ENCODE measurements at regions not wholly inside any gene's neighbourhood (a gene's known extent, or its start where the extent isn't known, plus 50 kb on each side); places are given as distances from the start of the nearest gene placed in this dataset.

GRCh38 chr20:24165301-24166122 is 176.9 kb upstream of the GGTLC1 start:
- DNase-seq = no peak

- peak; percentile 38 for DNase-seq
Observed at GRCh38 chr20:24164360-24164759, 175.8 kb upstream of the GGTLC1 start.

GRCh38 chr20:24163506-24163905 is 174.9 kb upstream of the GGTLC1 start:
- no peak for DNase-seq

GRCh38 chr20:24160563-24161281 is 172.1 kb upstream of the GGTLC1 start:
- DNase-seq = peak; percentile 56

GRCh38 chr20:24158281-24158680 is 169.7 kb upstream of the GGTLC1 start:
- no peak for DNase-seq

- DNase-seq = no peak
Observed at GRCh38 chr20:24157213-24157612, 168.6 kb upstream of the GGTLC1 start.

GRCh38 chr20:24153101-24154040 is 164.8 kb upstream of the GGTLC1 start:
- DNase-seq = no peak

GRCh38 chr20:24151621-24152294 is 163.2 kb upstream of the GGTLC1 start:
- no peak for DNase-seq

GRCh38 chr20:24150406-24150805 is 161.8 kb upstream of the GGTLC1 start:
- no peak for DNase-seq

GRCh38 chr20:24149881-24150307 is 161.3 kb upstream of the GGTLC1 start:
- peak; percentile 34 for DNase-seq

GRCh38 chr20:24149175-24149574 is 160.6 kb upstream of the GGTLC1 start:
- no peak for DNase-seq

GRCh38 chr20:24148372-24148771 is 159.8 kb upstream of the GGTLC1 start:
- DNase-seq = peak; percentile 82

GRCh38 chr20:24147961-24148360 is 159.4 kb upstream of the GGTLC1 start:
- DNase-seq = no peak

GRCh38 chr20:24147479-24147878 is 158.9 kb upstream of the GGTLC1 start:
- no peak for DNase-seq

GRCh38 chr20:24146231-24146634 is 157.7 kb upstream of the GGTLC1 start:
- DNase-seq = no peak

- DNase-seq = no peak
Observed at GRCh38 chr20:24144371-24144770, 155.8 kb upstream of the GGTLC1 start.

- DNase-seq = no peak
Observed at GRCh38 chr20:24141111-24141510, 152.5 kb upstream of the GGTLC1 start.

- no peak for DNase-seq
Observed at GRCh38 chr20:24139846-24140245, 151.3 kb upstream of the GGTLC1 start.

- no peak for DNase-seq
Observed at GRCh38 chr20:24138951-24139350, 150.4 kb upstream of the GGTLC1 start.

GRCh38 chr20:24138196-24138857 is 149.7 kb upstream of the GGTLC1 start:
- DNase-seq = no peak

GRCh38 chr20:24136659-24137246 is 148.2 kb upstream of the GGTLC1 start:
- no peak for DNase-seq

GRCh38 chr20:24135781-24136180 is 147.2 kb upstream of the GGTLC1 start:
- DNase-seq = no peak
